SK-N-SH treated with all-trans-retinoic acid at 6 μM for 48 hours (cell line): ENCODE measurements at regions not wholly inside any gene's neighbourhood (a gene's known extent, or its start where the extent isn't known, plus 50 kb on each side); places are given as distances from the start of the nearest gene placed in this dataset.

Source experiments
- ATAC-seq: fragments of 200-7000 bp; cut with Tn5 transposase; 3 replicates; pipeline ENCODE4 v1.9.1; 2020; ENCODE audit warnings: mild to moderate bottlenecking, moderate library complexity
- ARNTL ChIP-seq: fragments of 450-650 bp; formaldehyde crosslinking; IDR thresholded peaks from 2 replicates; pipeline ENCODE4 v1.5.0; 2020; ENCODE audit warnings: low read depth, mild to moderate bottlenecking, moderate library complexity, borderline replicate concordance
- CSDC2 ChIP-seq: fragments of 250-450 bp; sonication (Bioruptor Pico); IDR thresholded peaks from 2 replicates; pipeline ENCODE4 v1.5.0; 2020; ENCODE audit warnings: mild to moderate bottlenecking, moderate library complexity
- GLIS3 ChIP-seq: fragments of 250-450 bp; sonication (Bioruptor Pico); IDR thresholded peaks from 2 replicates; pipeline ENCODE4 v1.5.0; 2020; ENCODE audit warnings: mild to moderate bottlenecking, moderate library complexity
- ISL1 ChIP-seq: fragments of 250-450 bp; sonication (Bioruptor Pico); IDR thresholded peaks from 2 replicates; pipeline ENCODE4 v2.1.2; 2022; ENCODE audit warnings: mild to moderate bottlenecking, moderate library complexity
- OSR1 ChIP-seq: fragments of 250-450 bp; sonication (Bioruptor Pico); IDR thresholded peaks from 2 replicates; pipeline ENCODE4 v1.8.0; 2022; ENCODE audit warnings: moderate library complexity, mild to moderate bottlenecking, inconsistent platforms
- PPARA ChIP-seq: fragments of 250-450 bp; sonication (Bioruptor Pico); IDR thresholded peaks from 2 replicates; pipeline ENCODE4 v1.5.0; 2020; ENCODE audit warnings: mild to moderate bottlenecking, borderline replicate concordance
- RARB ChIP-seq: fragments of 250-450 bp; sonication (Bioruptor Pico); IDR thresholded peaks from 2 replicates; pipeline ENCODE4 v1.8.0; 2021; ENCODE audit warnings: mild to moderate bottlenecking, moderate library complexity
- SNAI2 ChIP-seq: fragments of 250-450 bp; sonication (Bioruptor Pico); IDR thresholded peaks from 2 replicates; pipeline ENCODE4 v1.5.0; 2020; ENCODE audit warnings: mild to moderate bottlenecking, moderate library complexity
- TCF4 ChIP-seq: fragments of 250-450 bp; sonication (Bioruptor Pico); IDR thresholded peaks from 2 replicates; pipeline ENCODE4 v1.8.0; 2021; ENCODE audit warnings: mild to moderate bottlenecking, moderate library complexity, borderline replicate concordance
- TOX ChIP-seq: fragments of 250-450 bp; sonication (Bioruptor Pico); IDR thresholded peaks from 2 replicates; pipeline ENCODE4 v1.8.0; 2021; ENCODE audit warnings: mild to moderate bottlenecking, moderate library complexity, borderline replicate concordance
- ZC3H10 ChIP-seq: fragments of 250-450 bp; sonication (Bioruptor Pico); IDR thresholded peaks from 2 replicates; pipeline ENCODE4 v1.5.1; 2021; ENCODE audit warnings: mild to moderate bottlenecking, moderate library complexity
- ZFP30 ChIP-seq: fragments of 450-650 bp; formaldehyde crosslinking; IDR thresholded peaks from 2 replicates; pipeline ENCODE4 v1.5.0; 2022; ENCODE audit warnings: mild to moderate bottlenecking, moderate library complexity
- ZNF70 ChIP-seq: fragments of 450-650 bp; formaldehyde crosslinking; IDR thresholded peaks from 2 replicates; pipeline ENCODE4 v1.5.0; 2020; ENCODE audit warnings: mild to moderate bottlenecking, moderate library complexity
- ZNF8 ChIP-seq: fragments of 450-650 bp; formaldehyde crosslinking; IDR thresholded peaks from 2 replicates; pipeline ENCODE4 v1.5.0; 2020; ENCODE audit warnings: mild to moderate bottlenecking, moderate library complexity
- TF ChIP-seq, protein P1 (sequence below): fragments of 250-450 bp; sonication (Bioruptor Pico); IDR thresholded peaks from 2 replicates; pipeline ENCODE4 v1.5.0; 2020; ENCODE audit warnings: mild to moderate bottlenecking, moderate library complexity
- TF ChIP-seq, protein P2 (sequence below): fragments of 250-450 bp; sonication (Bioruptor Pico); IDR thresholded peaks from 2 replicates; pipeline ENCODE4 v1.5.1; 2021; ENCODE audit warnings: mild to moderate bottlenecking, moderate library complexity
- TF ChIP-seq, protein P3 (sequence below): fragments of 250-450 bp; sonication (Bioruptor Pico); IDR thresholded peaks from 2 replicates; pipeline ENCODE4 v1.5.1; 2020; ENCODE audit warnings: low read depth, mild to moderate bottlenecking, moderate library complexity
- TF ChIP-seq, protein P4 (sequence below): fragments of 250-450 bp; sonication (Bioruptor Pico); IDR thresholded peaks from 2 replicates; pipeline ENCODE4 v1.8.0; 2020; ENCODE audit warnings: mild to moderate bottlenecking, moderate library complexity, borderline replicate concordance

DNA sequence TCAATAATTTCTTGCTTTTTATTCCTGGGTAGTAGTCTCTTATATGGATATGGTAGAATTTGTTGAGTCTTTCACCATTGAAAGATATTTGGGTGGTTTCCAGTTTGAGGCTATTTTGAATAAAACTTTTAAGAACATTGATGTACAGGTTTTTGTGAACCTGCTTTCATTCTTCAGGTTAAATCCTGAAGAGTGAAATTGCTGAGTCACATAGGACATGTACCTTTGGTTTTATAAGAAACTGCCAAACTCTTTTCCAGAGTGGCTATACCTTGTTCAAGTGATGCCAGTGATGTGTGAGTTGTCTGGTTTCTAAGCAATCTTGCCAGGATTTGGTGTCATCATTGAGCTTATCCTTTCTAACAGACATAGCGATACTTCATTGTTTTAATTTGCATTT is 184.6 kb upstream of the PZP start:
- no peak for TF ChIP-seq PPARA (CRISPR knock-in tag)
- no peak for TF ChIP-seq ZNF70 (CRISPR knock-in tag)
- no peak for TF ChIP-seq ZFP30
- ATAC-seq = no peak

DNA sequence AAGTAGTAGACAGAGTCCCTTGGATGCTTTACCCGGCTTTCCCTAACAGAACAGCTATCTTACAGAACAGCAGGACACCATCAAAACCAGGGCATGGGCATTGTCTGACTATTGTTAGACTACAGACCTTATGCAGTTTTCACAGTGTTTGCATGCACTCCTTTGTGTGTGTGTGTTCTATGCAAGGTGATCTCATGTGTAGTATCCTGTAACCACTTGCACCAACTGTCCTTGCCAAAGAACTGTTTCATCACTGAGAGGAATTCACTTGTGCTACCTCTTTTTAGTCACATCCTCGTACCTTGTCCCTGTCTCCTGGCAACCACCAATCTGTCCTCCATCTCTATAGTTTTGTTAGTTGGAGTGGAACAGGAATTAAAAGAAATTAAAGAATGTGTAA is 183.6 kb upstream of the PZP start:
- TF ChIP-seq RARB (CRISPR knock-in tag) = no peak
- TF ChIP-seq, protein P1, sequence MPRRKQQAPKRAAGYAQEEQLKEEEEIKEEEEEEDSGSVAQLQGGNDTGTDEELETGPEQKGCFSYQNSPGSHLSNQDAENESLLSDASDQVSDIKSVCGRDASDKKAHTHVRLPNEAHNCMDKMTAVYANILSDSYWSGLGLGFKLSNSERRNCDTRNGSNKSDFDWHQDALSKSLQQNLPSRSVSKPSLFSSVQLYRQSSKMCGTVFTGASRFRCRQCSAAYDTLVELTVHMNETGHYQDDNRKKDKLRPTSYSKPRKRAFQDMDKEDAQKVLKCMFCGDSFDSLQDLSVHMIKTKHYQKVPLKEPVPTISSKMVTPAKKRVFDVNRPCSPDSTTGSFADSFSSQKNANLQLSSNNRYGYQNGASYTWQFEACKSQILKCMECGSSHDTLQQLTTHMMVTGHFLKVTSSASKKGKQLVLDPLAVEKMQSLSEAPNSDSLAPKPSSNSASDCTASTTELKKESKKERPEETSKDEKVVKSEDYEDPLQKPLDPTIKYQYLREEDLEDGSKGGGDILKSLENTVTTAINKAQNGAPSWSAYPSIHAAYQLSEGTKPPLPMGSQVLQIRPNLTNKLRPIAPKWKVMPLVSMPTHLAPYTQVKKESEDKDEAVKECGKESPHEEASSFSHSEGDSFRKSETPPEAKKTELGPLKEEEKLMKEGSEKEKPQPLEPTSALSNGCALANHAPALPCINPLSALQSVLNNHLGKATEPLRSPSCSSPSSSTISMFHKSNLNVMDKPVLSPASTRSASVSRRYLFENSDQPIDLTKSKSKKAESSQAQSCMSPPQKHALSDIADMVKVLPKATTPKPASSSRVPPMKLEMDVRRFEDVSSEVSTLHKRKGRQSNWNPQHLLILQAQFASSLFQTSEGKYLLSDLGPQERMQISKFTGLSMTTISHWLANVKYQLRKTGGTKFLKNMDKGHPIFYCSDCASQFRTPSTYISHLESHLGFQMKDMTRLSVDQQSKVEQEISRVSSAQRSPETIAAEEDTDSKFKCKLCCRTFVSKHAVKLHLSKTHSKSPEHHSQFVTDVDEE (CRISPR knock-in tag) = no peak
- TF ChIP-seq, protein P2, sequence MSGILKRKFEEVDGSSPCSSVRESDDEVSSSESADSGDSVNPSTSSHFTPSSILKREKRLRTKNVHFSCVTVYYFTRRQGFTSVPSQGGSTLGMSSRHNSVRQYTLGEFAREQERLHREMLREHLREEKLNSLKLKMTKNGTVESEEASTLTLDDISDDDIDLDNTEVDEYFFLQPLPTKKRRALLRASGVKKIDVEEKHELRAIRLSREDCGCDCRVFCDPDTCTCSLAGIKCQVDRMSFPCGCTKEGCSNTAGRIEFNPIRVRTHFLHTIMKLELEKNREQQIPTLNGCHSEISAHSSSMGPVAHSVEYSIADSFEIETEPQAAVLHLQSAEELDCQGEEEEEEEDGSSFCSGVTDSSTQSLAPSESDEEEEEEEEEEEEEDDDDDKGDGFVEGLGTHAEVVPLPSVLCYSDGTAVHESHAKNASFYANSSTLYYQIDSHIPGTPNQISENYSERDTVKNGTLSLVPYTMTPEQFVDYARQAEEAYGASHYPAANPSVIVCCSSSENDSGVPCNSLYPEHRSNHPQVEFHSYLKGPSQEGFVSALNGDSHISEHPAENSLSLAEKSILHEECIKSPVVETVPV (CRISPR knock-in tag) = no peak
- no peak for TF ChIP-seq PPARA (CRISPR knock-in tag)
- TF ChIP-seq ZC3H10 = no peak
- TF ChIP-seq TOX (CRISPR knock-in tag) = no peak
- no peak for TF ChIP-seq ISL1 (CRISPR knock-in tag)
- TF ChIP-seq ARNTL (CRISPR knock-in tag) = no peak
- no peak for TF ChIP-seq OSR1 (CRISPR knock-in tag)
- no peak for TF ChIP-seq CSDC2 (CRISPR knock-in tag)
- TF ChIP-seq SNAI2 (CRISPR knock-in tag) = no peak
- no peak for TF ChIP-seq ZNF70 (CRISPR knock-in tag)
- no peak for TF ChIP-seq ZNF8
- no peak for ATAC-seq

DNA sequence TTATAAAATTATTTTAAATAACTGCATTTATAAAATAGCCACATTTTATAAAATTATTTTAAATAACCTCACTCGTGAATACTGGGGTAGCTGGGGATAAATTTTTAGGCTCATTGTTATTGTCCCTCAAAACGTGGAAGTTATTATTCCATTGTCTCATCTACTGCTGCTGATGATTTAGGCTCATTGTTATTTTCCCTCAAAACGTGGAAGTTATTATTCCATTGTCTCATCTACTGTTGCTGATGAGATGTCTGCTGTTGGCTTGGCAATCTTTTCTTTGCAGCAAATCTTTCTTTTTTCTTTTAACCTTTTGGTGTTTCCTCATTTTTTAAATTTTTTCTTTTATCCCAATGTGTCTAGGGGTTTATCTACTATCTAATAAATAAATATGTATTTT is 182.6 kb upstream of the PZP start:
- ATAC-seq = no peak
- TF ChIP-seq, protein P2 (CRISPR knock-in tag) = no peak
- TF ChIP-seq OSR1 (CRISPR knock-in tag) (no peak), ZC3H10 (no peak), ARNTL (CRISPR knock-in tag) (no peak), SNAI2 (CRISPR knock-in tag) (no peak), TOX (CRISPR knock-in tag) (no peak), TCF4 (no peak), PPARA (CRISPR knock-in tag) (no peak), ISL1 (CRISPR knock-in tag) (no peak), GLIS3 (CRISPR knock-in tag) (no peak)
- TF ChIP-seq, protein P3, sequence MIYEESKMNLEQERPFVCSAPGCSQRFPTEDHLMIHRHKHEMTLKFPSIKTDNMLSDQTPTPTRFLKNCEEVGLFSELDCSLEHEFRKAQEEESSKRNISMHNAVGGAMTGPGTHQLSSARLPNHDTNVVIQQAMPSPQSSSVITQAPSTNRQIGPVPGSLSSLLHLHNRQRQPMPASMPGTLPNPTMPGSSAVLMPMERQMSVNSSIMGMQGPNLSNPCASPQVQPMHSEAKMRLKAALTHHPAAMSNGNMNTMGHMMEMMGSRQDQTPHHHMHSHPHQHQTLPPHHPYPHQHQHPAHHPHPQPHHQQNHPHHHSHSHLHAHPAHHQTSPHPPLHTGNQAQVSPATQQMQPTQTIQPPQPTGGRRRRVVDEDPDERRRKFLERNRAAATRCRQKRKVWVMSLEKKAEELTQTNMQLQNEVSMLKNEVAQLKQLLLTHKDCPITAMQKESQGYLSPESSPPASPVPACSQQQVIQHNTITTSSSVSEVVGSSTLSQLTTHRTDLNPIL (CRISPR knock-in tag) = no peak
- TF ChIP-seq, protein P4, sequence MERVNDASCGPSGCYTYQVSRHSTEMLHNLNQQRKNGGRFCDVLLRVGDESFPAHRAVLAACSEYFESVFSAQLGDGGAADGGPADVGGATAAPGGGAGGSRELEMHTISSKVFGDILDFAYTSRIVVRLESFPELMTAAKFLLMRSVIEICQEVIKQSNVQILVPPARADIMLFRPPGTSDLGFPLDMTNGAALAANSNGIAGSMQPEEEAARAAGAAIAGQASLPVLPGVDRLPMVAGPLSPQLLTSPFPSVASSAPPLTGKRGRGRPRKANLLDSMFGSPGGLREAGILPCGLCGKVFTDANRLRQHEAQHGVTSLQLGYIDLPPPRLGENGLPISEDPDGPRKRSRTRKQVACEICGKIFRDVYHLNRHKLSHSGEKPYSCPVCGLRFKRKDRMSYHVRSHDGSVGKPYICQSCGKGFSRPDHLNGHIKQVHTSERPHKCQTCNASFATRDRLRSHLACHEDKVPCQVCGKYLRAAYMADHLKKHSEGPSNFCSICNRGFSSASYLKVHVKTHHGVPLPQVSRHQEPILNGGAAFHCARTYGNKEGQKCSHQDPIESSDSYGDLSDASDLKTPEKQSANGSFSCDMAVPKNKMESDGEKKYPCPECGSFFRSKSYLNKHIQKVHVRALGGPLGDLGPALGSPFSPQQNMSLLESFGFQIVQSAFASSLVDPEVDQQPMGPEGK (CRISPR knock-in tag) = no peak
- TF ChIP-seq, protein P1 (CRISPR knock-in tag) = no peak
- TF ChIP-seq, all 23 proteins: peak for 0
